GM12865 (cell line): ENCODE measurements at regions not wholly inside any gene's neighbourhood (a gene's known extent, or its start where the extent isn't known, plus 50 kb on each side); places are given as distances from the start of the nearest gene placed in this dataset.

Experiments used
- DNase-seq: peaks from one replicate; pipeline ENCODE4 v3.0.0; 2010; ENCODE audit warnings: low read depth
- H3K4me3 ChIP-seq: 2 replicates; pipeline ENCODE4 v1.5.1; 2011; ENCODE audit warnings: mild to moderate bottlenecking, low read depth, low read length, control low read depth
- CTCF ChIP-seq: IDR thresholded peaks from 2 replicates; pipeline ENCODE4 v1.5.1; 2011; ENCODE audit warnings: low read length, control low read depth, low read depth, inconsistent platforms; ENCODE audit not compliant: insufficient read depth; ENCODE audit errors: missing control alignments

- TF ChIP-seq CTCF: no peak
- no peak for DNase-seq
- no peak overlapping the region for H3K4me3 ChIP-seq
These were observed 112.5 kb upstream of the RUNX3 start for GRCh38 chr1:25042331-25043227.

GRCh38 chr1:25041916-25042315 is 111.8 kb upstream of the RUNX3 start:
- no peak overlapping the region for H3K4me3 ChIP-seq
- no peak for TF ChIP-seq CTCF

GRCh38 chr1:25040122-25040685 is 110.1 kb upstream of the RUNX3 start:
- TF ChIP-seq CTCF: no peak
- no peak overlapping the region for H3K4me3 ChIP-seq
- no peak for DNase-seq

More at GRCh38 chr1:25041916-25042315, 111.8 kb upstream of the RUNX3 start:
- DNase-seq: no peak

GRCh38 chr1:25039229-25039628 is 109.2 kb upstream of the RUNX3 start:
- no peak overlapping the region for H3K4me3 ChIP-seq
- no peak for DNase-seq
- no peak for TF ChIP-seq CTCF

- no peak for TF ChIP-seq CTCF
- H3K4me3 ChIP-seq: no peak overlapping the region
- no peak for DNase-seq
These were observed 108.6 kb upstream of the RUNX3 start for GRCh38 chr1:25038699-25039098.

- no peak overlapping the region for H3K4me3 ChIP-seq
- peak; percentile 80 for DNase-seq
These were observed 107.3 kb upstream of the RUNX3 start for GRCh38 chr1:25037174-25038074.

More at GRCh38 chr1:25037174-25038074, 107.3 kb upstream of the RUNX3 start:
- peak; percentile 80 for TF ChIP-seq CTCF
